ENCODE measurements at regions not wholly inside any gene's neighbourhood (a gene's known extent, or its start where the extent isn't known, plus 50 kb on each side); places are given as distances from the start of the nearest gene placed in this dataset.

GRCh38 chr9:134505032-134505431, 136.6 kb upstream of the COL5A1 start:
- TF ChIP-seq EZH2 (IDR thresholded peaks at IDR 0.05; ENCODE audit: low read length, missing control alignments) (no peak), CTCF (conservative IDR thresholded peaks at IDR 0.05 in 1 of 2, IDR thresholded peaks at IDR 0.05 in 1 of 2; ENCODE audit: low read depth in 1 of 2, low read length in 2 of 2) (no peak)

GRCh38 chr9:134509281-134509680, 132.3 kb upstream of the COL5A1 start:
- no peak for TF ChIP-seq EZH2 (IDR thresholded peaks at IDR 0.05; ENCODE audit: low read length, missing control alignments)
- Histone ChIP-seq H3K9ac (ENCODE audit: insufficient read depth, low read length) (no peak overlapping the region), H4K20me1 (ENCODE audit: control insufficient read depth, extremely low read depth, insufficient read depth, low read length) (no peaks in the 10 kb centered on the region), H3K9me3 (ENCODE audit: control insufficient read depth, insufficient read depth, low read depth, low read length) (no peaks in the 10 kb centered on the region), H3K27ac (ENCODE audit: insufficient read depth, low read length) (no peak overlapping the region), H3K4me2 (ENCODE audit: extremely low read depth, insufficient read depth, low read length) (no peak overlapping the region), H3K4me1 (ENCODE audit: control insufficient read depth, extremely low read depth, insufficient read depth, low read length) (no peaks in the 10 kb centered on the region), H2AFZ (ENCODE audit: low read length) (no peak overlapping the region), H3K27me3 (ENCODE audit: control insufficient read depth, insufficient read depth, low read length) (no peaks in the 10 kb centered on the region), H3K36me3 (ENCODE audit: control insufficient read depth, insufficient read depth, low read length) (no peaks in the 10 kb centered on the region), H3K4me3 (replicated peaks in 1 of 4; ENCODE audit: control extremely low read depth in 1 of 4, insufficient read depth in 1 of 4, low read depth in 3 of 4, low read length in 4 of 4) (no peak overlapping the region), H3K79me2 (ENCODE audit: control insufficient read depth, insufficient read depth, low read length) (no peaks in the 10 kb centered on the region)
- no peak for DNase-seq (ENCODE audit: low read depth in 2 of 2)

More at GRCh38 chr9:134505032-134505431, 136.6 kb upstream of the COL5A1 start:
- Histone ChIP-seq H3K4me3 (replicated peaks in 1 of 4; ENCODE audit: control extremely low read depth in 1 of 4, insufficient read depth in 1 of 4, low read depth in 3 of 4, low read length in 4 of 4) (no peak overlapping the region), H3K79me2 (ENCODE audit: control insufficient read depth, insufficient read depth, low read length) (no peaks in the 10 kb centered on the region), H3K36me3 (ENCODE audit: control insufficient read depth, insufficient read depth, low read length) (no peaks in the 10 kb centered on the region), H4K20me1 (ENCODE audit: control insufficient read depth, extremely low read depth, insufficient read depth, low read length) (no peaks in the 10 kb centered on the region), H3K27me3 (ENCODE audit: control insufficient read depth, insufficient read depth, low read length) (peaks cover 6% of the 10 kb centered on the region), H3K4me2 (ENCODE audit: extremely low read depth, insufficient read depth, low read length) (no peak overlapping the region), H3K9ac (ENCODE audit: insufficient read depth, low read length) (no peak overlapping the region), H3K4me1 (ENCODE audit: control insufficient read depth, extremely low read depth, insufficient read depth, low read length) (peaks cover 12% of the 10 kb centered on the region), H2AFZ (ENCODE audit: low read length) (no peak overlapping the region), H3K9me3 (ENCODE audit: control insufficient read depth, insufficient read depth, low read depth, low read length) (no peaks in the 10 kb centered on the region), H3K27ac (ENCODE audit: insufficient read depth, low read length) (no peak overlapping the region)
- DNase-seq (ENCODE audit: low read depth in 2 of 2) = no peak

GRCh38 chr9:134509817-134510216, 131.8 kb upstream of the COL5A1 start:
- no peak overlapping the region for H3K4me3 ChIP-seq (replicated peaks in 1 of 4; ENCODE audit: control extremely low read depth in 1 of 4, insufficient read depth in 1 of 4, low read depth in 3 of 4, low read length in 4 of 4)
- H3K9me3 ChIP-seq (ENCODE audit: control insufficient read depth, insufficient read depth, low read depth, low read length) = no peaks in the 10 kb centered on the region
- H3K36me3 ChIP-seq (ENCODE audit: control insufficient read depth, insufficient read depth, low read length) = no peaks in the 10 kb centered on the region
- no peak overlapping the region for H3K9ac ChIP-seq (ENCODE audit: insufficient read depth, low read length)
- no peak for DNase-seq (ENCODE audit: low read depth in 2 of 2)
- H3K27me3 ChIP-seq (ENCODE audit: control insufficient read depth, insufficient read depth, low read length) = no peaks in the 10 kb centered on the region
- H3K4me2 ChIP-seq (ENCODE audit: extremely low read depth, insufficient read depth, low read length) = no peak overlapping the region
- H3K27ac ChIP-seq (ENCODE audit: insufficient read depth, low read length) = no peak overlapping the region
- no peaks in the 10 kb centered on the region for H3K4me1 ChIP-seq (ENCODE audit: control insufficient read depth, extremely low read depth, insufficient read depth, low read length)
- H2AFZ ChIP-seq (ENCODE audit: low read length) = no peak overlapping the region
- H4K20me1 ChIP-seq (ENCODE audit: control insufficient read depth, extremely low read depth, insufficient read depth, low read length) = no peaks in the 10 kb centered on the region
- H3K79me2 ChIP-seq (ENCODE audit: control insufficient read depth, insufficient read depth, low read length) = no peaks in the 10 kb centered on the region
- no peak for TF ChIP-seq EZH2 (IDR thresholded peaks at IDR 0.05; ENCODE audit: low read length, missing control alignments)
- no peak for TF ChIP-seq CTCF (conservative IDR thresholded peaks at IDR 0.05 in 1 of 2, IDR thresholded peaks at IDR 0.05 in 1 of 2; ENCODE audit: low read depth in 1 of 2, low read length in 2 of 2)
